ENCODE measurements at regions not wholly inside any gene's neighbourhood (a gene's known extent, or its start where the extent isn't known, plus 50 kb on each side); places are given as distances from the start of the nearest gene placed in this dataset.

- H3K79me2 ChIP-seq (ENCODE audit: insufficient read depth, low read depth), result no peaks in the 10 kb centered on the region
- H3K36me3 ChIP-seq (ENCODE audit: insufficient read depth), result no peaks in the 10 kb centered on the region
- no peak overlapping the region for H3K9ac ChIP-seq
- H2AFZ ChIP-seq (ENCODE audit: low read depth), result peak overlapping the region; percentile 18; the same call in 1 of the 2 replicates
- H3K27me3 ChIP-seq (ENCODE audit: insufficient read depth, low read depth), result no peaks in the 10 kb centered on the region
- H4K20me1 ChIP-seq (ENCODE audit: insufficient read depth), result no peaks in the 10 kb centered on the region
- no peak for TF ChIP-seq CTCF (conservative IDR thresholded peaks at IDR 0.05; ENCODE audit: low read depth, low read length)
- peak overlapping the region; percentile 31 for H3K4me2 ChIP-seq
- peak overlapping the region; percentile 40; the same call in 1 of the 2 replicates for H3K27ac ChIP-seq
- H3K4me1 ChIP-seq (ENCODE audit: low read depth, poor library complexity, severe bottlenecking), result peaks cover 76% of the 10 kb centered on the region
- H3K4me3 ChIP-seq (IDR thresholded peaks at IDR 0.05; ENCODE audit: insufficient read depth, low read depth, low read length), result no peak overlapping the region
These were observed 74.9 kb upstream of the DOCK10 start for GRCh38 chr2:225117051-225117716.

GRCh38 chr2:225114786-225115323 lies 72.6 kb upstream of the DOCK10 start:
- no peak overlapping the region for H2AFZ ChIP-seq (ENCODE audit: low read depth)
- peak overlapping the region; percentile 61 for H3K4me2 ChIP-seq
- no peaks in the 10 kb centered on the region for H3K36me3 ChIP-seq (ENCODE audit: insufficient read depth)
- no peak overlapping the region for H3K9ac ChIP-seq
- H3K79me2 ChIP-seq (ENCODE audit: insufficient read depth, low read depth), result no peaks in the 10 kb centered on the region
- H3K4me3 ChIP-seq (IDR thresholded peaks at IDR 0.05; ENCODE audit: insufficient read depth, low read depth, low read length), result no peak overlapping the region
- peak overlapping the region; percentile 48; the same call in 1 of the 2 replicates for H3K27ac ChIP-seq
- peaks cover 73% of the 10 kb centered on the region for H3K4me1 ChIP-seq (ENCODE audit: low read depth, poor library complexity, severe bottlenecking)
- no peaks in the 10 kb centered on the region for H4K20me1 ChIP-seq (ENCODE audit: insufficient read depth)
- no peak for TF ChIP-seq CTCF (conservative IDR thresholded peaks at IDR 0.05; ENCODE audit: low read depth, low read length)
- no peaks in the 10 kb centered on the region for H3K27me3 ChIP-seq (ENCODE audit: insufficient read depth, low read depth)

- no peaks in the 10 kb centered on the region for H3K27me3 ChIP-seq (ENCODE audit: insufficient read depth, low read depth)
- H3K36me3 ChIP-seq (ENCODE audit: insufficient read depth), result no peaks in the 10 kb centered on the region
- peak overlapping the region; percentile 48; the same call in 1 of the 2 replicates for H3K27ac ChIP-seq
- no peak overlapping the region for H3K9ac ChIP-seq
- H3K4me1 ChIP-seq (ENCODE audit: low read depth, poor library complexity, severe bottlenecking), result peaks cover 64% of the 10 kb centered on the region
- no peaks in the 10 kb centered on the region for H3K79me2 ChIP-seq (ENCODE audit: insufficient read depth, low read depth)
- no peak overlapping the region for H2AFZ ChIP-seq (ENCODE audit: low read depth)
- no peak overlapping the region for H3K4me3 ChIP-seq (IDR thresholded peaks at IDR 0.05; ENCODE audit: insufficient read depth, low read depth, low read length)
- no peak for TF ChIP-seq CTCF (conservative IDR thresholded peaks at IDR 0.05; ENCODE audit: low read depth, low read length)
- H3K4me2 ChIP-seq, result peak overlapping the region; percentile 22
- H4K20me1 ChIP-seq (ENCODE audit: insufficient read depth), result no peaks in the 10 kb centered on the region
These were observed 71.2 kb upstream of the DOCK10 start for GRCh38 chr2:225113371-225114015.

- H3K4me3 ChIP-seq (IDR thresholded peaks at IDR 0.05; ENCODE audit: insufficient read depth, low read depth, low read length), result no peak overlapping the region
- H3K9ac ChIP-seq, result no peak overlapping the region
- TF ChIP-seq CTCF (conservative IDR thresholded peaks at IDR 0.05; ENCODE audit: low read depth, low read length), result no peak
- peaks cover 59% of the 10 kb centered on the region for H3K4me1 ChIP-seq (ENCODE audit: low read depth, poor library complexity, severe bottlenecking)
- no peak overlapping the region for H2AFZ ChIP-seq (ENCODE audit: low read depth)
- H3K79me2 ChIP-seq (ENCODE audit: insufficient read depth, low read depth), result no peaks in the 10 kb centered on the region
- H4K20me1 ChIP-seq (ENCODE audit: insufficient read depth), result no peaks in the 10 kb centered on the region
- no peaks in the 10 kb centered on the region for H3K27me3 ChIP-seq (ENCODE audit: insufficient read depth, low read depth)
- no peak overlapping the region for H3K27ac ChIP-seq
- H3K36me3 ChIP-seq (ENCODE audit: insufficient read depth), result no peaks in the 10 kb centered on the region
- H3K4me2 ChIP-seq, result no peak overlapping the region; the same call in 1 of the 2 replicates
These were observed 70.3 kb upstream of the DOCK10 start for GRCh38 chr2:225112362-225113126.
